ENCODE measurements at regions not wholly inside any gene's neighbourhood (a gene's known extent, or its start where the extent isn't known, plus 50 kb on each side); places are given as distances from the start of the nearest gene placed in this dataset.

DNA sequence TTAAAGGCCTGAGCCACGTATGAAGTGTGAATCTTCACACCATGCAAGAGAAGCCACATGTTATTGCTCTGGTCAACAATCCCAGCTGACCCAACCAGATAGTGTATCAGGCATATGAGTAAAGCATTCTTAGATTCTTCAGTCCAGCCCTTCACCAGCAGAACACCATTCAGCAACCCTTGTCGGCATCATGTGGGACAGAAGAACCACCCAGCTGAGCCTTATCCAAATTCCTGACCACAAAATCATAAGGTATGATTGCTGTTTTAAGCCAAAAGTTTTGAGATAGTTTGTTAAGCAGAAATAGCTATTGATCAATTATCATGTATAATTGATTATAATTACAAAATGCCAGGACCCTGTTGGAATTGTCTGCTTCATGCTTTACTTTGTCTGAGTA, 664.9 kb downstream of the VRK1 start:
- TF ChIP-seq POLR2A (IDR thresholded peaks at IDR 0.05) (no peak), POLR2AphosphoS5 (IDR thresholded peaks at IDR 0.05) (no peak)
- TF ChIP-seq, protein P1, sequence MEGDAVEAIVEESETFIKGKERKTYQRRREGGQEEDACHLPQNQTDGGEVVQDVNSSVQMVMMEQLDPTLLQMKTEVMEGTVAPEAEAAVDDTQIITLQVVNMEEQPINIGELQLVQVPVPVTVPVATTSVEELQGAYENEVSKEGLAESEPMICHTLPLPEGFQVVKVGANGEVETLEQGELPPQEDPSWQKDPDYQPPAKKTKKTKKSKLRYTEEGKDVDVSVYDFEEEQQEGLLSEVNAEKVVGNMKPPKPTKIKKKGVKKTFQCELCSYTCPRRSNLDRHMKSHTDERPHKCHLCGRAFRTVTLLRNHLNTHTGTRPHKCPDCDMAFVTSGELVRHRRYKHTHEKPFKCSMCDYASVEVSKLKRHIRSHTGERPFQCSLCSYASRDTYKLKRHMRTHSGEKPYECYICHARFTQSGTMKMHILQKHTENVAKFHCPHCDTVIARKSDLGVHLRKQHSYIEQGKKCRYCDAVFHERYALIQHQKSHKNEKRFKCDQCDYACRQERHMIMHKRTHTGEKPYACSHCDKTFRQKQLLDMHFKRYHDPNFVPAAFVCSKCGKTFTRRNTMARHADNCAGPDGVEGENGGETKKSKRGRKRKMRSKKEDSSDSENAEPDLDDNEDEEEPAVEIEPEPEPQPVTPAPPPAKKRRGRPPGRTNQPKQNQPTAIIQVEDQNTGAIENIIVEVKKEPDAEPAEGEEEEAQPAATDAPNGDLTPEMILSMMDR (IDR thresholded peaks at IDR 0.05) = no peak

All from prostate gland (tissue), 2 donors.